Stimulated activated memory B cell treated with anti-CD40 and anti-IgM and Interleukin-4, amounts not matched to agents 10 μg/mL and 1 μg/mL and 100 μg/mL, for 72 hours (primary cell): ENCODE measurements at regions not wholly inside any gene's neighbourhood (a gene's known extent, or its start where the extent isn't known, plus 50 kb on each side); places are given as distances from the start of the nearest gene placed in this dataset.

Source experiments
- ATAC-seq: fragments of 150-1000 bp; cut with Tn5 transposase; 2 replicates; pipeline ENCODE4 v1.10.0; 2021
- H3K27ac Mint-ChIP-seq: one replicate; pipeline ENCODE4 v1.8.0; 2022; ENCODE audit warnings: mild to moderate bottlenecking, mixed read lengths
- H3K27me3 Mint-ChIP-seq: one replicate; pipeline ENCODE4 v1.8.0; 2022; ENCODE audit warnings: mixed read lengths
- H3K36me3 Mint-ChIP-seq: one replicate; pipeline ENCODE4 v1.8.0; 2022; ENCODE audit warnings: mixed read lengths
- H3K4me1 Mint-ChIP-seq: one replicate; pipeline ENCODE4 v1.8.0; 2022; ENCODE audit warnings: mixed read lengths
- H3K4me3 Mint-ChIP-seq: one replicate; pipeline ENCODE4 v1.8.0; 2022; ENCODE audit warnings: mild to moderate bottlenecking, moderate library complexity, mixed read lengths
- H3K9me3 Mint-ChIP-seq: one replicate; pipeline ENCODE4 v1.8.0; 2022; ENCODE audit warnings: mixed read lengths

GRCh38 chr10:110387983-110388686 is 83.4 kb upstream of the SMNDC1 start:
- no peak overlapping the region for H3K4me3 Mint-ChIP-seq
- ATAC-seq = peak; percentile 73
- no peaks in the 10 kb centered on the region for H3K36me3 Mint-ChIP-seq
- H3K9me3 Mint-ChIP-seq = no peaks in the 10 kb centered on the region
- H3K27me3 Mint-ChIP-seq = peaks cover 6% of the 10 kb centered on the region
- H3K27ac Mint-ChIP-seq = peak overlapping the region; percentile 63
- H3K4me1 Mint-ChIP-seq = peaks cover 18% of the 10 kb centered on the region

DNA sequence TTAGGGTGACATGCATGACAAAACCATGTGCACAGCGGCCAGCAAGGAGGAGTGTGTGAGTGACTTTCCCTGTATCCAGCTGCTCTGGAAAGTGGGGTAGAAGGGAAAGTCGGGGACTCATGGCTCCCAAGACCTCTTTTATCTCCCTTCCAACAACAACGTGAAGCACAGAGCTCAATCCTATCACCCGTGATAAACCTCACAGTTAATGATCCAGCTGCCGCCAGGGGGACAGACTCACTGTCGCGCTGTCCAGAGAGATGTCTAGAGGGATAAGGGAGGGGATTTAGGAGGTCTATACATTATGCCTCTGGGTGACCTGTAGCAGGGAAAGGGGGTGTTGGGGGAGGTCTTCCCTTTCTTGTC is 84.0 kb upstream of the SMNDC1 start:
- Mint-ChIP-seq H3K36me3 (no peaks in the 10 kb centered on the region), H3K9me3 (no peaks in the 10 kb centered on the region), H3K27ac (peak overlapping the region; percentile 63), H3K27me3 (peaks cover 11% of the 10 kb centered on the region), H3K4me3 (no peak overlapping the region), H3K4me1 (peaks cover 23% of the 10 kb centered on the region)
- ATAC-seq = no peak

DNA sequence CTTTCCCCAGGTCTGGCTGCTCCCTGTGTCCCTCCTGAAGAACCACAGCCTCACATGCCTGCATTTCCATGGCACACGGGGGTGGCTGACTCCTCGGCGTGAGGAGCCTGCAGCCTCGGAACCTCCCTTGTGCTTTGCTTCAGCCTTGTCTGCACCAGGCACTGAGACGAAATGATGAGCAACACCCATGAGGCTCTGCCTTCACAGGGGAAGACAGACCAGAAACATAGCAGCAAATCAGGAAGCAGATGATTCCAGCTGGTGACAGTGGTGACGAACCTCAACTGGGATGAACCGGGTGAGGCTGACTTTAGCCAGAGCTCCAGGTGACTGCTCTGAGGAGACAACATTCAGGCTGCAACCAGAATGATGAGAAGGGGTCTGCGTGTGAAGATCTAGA is 84.5 kb upstream of the SMNDC1 start:
- ATAC-seq = no peak
- H3K27ac Mint-ChIP-seq = no peak overlapping the region
- H3K4me1 Mint-ChIP-seq = peaks cover 28% of the 10 kb centered on the region
- H3K36me3 Mint-ChIP-seq = no peaks in the 10 kb centered on the region
- peaks cover 17% of the 10 kb centered on the region for H3K27me3 Mint-ChIP-seq
- H3K4me3 Mint-ChIP-seq = no peak overlapping the region
- H3K9me3 Mint-ChIP-seq = no peaks in the 10 kb centered on the region

GRCh38 chr10:110391541-110391940 is 86.8 kb upstream of the SMNDC1 start:
- Mint-ChIP-seq H3K27ac (no peak overlapping the region), H3K4me3 (no peak overlapping the region), H3K4me1 (peaks cover 40% of the 10 kb centered on the region), H3K9me3 (peaks cover 2% of the 10 kb centered on the region), H3K27me3 (peaks cover 17% of the 10 kb centered on the region), H3K36me3 (no peaks in the 10 kb centered on the region)
- no peak for ATAC-seq

DNA sequence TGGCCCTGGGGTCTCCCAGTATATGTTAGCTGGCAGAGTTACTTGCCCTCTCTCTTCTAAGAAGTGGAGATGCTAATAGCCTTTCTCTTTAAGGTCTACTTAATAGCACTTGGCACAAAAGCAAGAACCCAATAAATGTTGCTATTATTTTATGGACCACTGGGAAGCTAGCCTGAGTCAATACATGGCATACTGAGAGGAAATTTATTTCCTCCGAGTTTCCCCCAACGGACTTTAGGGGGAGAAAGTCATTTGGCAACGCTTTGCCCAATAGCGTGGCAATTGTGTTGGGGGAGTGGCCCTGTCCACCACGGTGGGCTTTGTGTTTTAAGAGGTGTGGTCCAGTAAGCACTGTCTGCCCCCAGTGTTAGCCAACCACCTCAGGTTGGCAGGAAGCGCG is 87.4 kb upstream of the SMNDC1 start:
- peaks cover 40% of the 10 kb centered on the region for H3K4me1 Mint-ChIP-seq
- no peak for ATAC-seq
- peaks cover 17% of the 10 kb centered on the region for H3K27me3 Mint-ChIP-seq
- no peak overlapping the region for H3K4me3 Mint-ChIP-seq
- no peak overlapping the region for H3K27ac Mint-ChIP-seq
- peaks cover 2% of the 10 kb centered on the region for H3K9me3 Mint-ChIP-seq
- H3K36me3 Mint-ChIP-seq = no peaks in the 10 kb centered on the region

DNA sequence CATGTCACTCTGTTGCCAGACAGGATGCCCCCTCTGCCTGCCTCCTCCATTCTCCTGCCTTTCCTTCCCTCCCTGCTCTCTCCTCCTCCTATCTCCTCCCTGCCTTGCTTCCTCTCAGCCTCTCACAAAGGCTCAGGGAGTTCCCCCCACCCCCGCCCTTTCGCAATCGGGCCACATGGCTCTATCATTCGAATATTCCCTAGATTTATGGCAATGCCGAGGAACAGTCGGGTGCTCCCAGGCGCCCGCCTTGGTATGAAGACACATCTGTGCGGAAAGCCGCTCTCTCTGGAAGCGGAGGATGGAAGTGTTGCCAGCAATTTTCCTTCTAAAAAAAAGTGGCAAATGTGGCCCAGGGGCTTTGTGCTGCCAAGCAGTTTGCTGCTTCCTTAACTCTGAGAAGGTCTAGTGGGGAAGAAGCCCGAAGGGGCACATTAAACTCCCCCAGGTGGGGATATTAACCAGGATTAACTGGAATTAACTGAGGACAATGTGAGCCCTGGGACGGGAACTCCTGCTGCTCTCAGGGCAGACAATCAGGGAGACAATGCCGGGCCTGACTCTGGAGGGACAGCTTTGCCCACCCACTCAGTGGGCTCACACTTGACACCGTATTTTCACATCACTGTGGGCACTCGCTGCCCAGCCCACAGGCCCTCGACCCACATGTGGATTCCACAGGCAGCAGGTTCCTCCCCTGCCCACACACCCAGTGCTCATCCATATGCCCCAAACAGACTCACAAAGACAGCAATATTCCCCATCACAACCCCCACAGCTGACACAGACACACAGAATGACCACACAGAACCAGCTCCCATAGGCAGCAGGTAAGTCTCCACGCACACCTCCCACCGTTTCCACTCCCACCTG is 88.4 kb upstream of the SMNDC1 start:
- ATAC-seq = no peak
- Mint-ChIP-seq H3K27ac (no peak overlapping the region), H3K9me3 (peaks cover 2% of the 10 kb centered on the region), H3K4me3 (no peak overlapping the region), H3K27me3 (peaks cover 17% of the 10 kb centered on the region), H3K4me1 (peaks cover 30% of the 10 kb centered on the region), H3K36me3 (no peaks in the 10 kb centered on the region)

GRCh38 chr10:110393866-110394265 is 89.1 kb upstream of the SMNDC1 start:
- no peak for ATAC-seq
- H3K27ac Mint-ChIP-seq = no peak overlapping the region

DNA sequence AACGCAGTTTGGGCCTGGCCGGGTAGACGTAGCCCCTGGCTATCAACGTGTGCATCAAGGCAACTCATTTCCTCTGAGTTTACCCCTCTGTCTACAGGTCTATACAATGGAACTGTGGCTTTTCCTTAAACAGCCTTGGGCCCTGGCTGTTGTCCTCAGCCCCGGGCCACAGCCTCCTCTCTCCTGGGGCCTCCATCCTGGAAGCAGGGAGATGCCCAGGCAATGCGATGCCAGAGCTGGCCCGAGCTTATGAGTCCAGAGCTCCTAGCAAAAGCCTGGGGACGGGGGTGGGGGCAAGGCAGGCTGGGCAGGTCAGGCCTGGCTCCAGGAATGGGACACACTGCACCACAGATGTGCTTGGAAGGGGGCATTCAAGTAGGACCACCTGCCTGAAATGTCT is 89.6 kb upstream of the SMNDC1 start:
- H3K4me1 Mint-ChIP-seq = peaks cover 22% of the 10 kb centered on the region
- no peak overlapping the region for H3K27ac Mint-ChIP-seq
- ATAC-seq = no peak

More at GRCh38 chr10:110393866-110394265, 89.1 kb upstream of the SMNDC1 start:
- H3K27me3 Mint-ChIP-seq = peaks cover 17% of the 10 kb centered on the region
- H3K36me3 Mint-ChIP-seq = no peaks in the 10 kb centered on the region
- no peak overlapping the region for H3K4me3 Mint-ChIP-seq
- peaks cover 2% of the 10 kb centered on the region for H3K9me3 Mint-ChIP-seq
- H3K4me1 Mint-ChIP-seq = peaks cover 23% of the 10 kb centered on the region

DNA sequence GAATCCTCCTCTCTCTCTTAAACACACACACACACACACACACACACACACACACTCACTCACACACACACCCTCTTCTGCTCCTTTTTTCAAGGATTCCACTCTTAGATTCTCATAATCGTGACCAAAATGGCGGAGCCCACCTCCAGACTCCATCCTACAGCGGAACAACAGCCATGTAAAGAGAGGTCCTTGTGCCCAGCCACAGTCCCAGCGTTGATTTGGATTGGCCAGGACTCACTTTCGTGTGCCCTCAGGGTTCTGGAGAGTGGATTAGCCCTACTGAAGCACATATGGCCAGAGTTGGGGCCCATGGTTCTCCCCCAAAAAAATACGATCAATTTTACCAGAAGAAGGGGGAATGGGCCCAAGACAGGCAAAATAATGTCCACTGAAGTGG is 90.2 kb upstream of the SMNDC1 start:
- Mint-ChIP-seq H3K4me1 (peaks cover 22% of the 10 kb centered on the region), H3K9me3 (peaks cover 2% of the 10 kb centered on the region), H3K36me3 (no peaks in the 10 kb centered on the region), H3K27ac (peak overlapping the region; percentile 58), H3K27me3 (peaks cover 17% of the 10 kb centered on the region), H3K4me3 (no peak overlapping the region)
- ATAC-seq = no peak

More for the DNA sequence above, 89.6 kb upstream of the SMNDC1 start:
- Mint-ChIP-seq H3K36me3 (no peaks in the 10 kb centered on the region), H3K4me3 (no peak overlapping the region), H3K9me3 (peaks cover 2% of the 10 kb centered on the region), H3K27me3 (peaks cover 17% of the 10 kb centered on the region)

DNA sequence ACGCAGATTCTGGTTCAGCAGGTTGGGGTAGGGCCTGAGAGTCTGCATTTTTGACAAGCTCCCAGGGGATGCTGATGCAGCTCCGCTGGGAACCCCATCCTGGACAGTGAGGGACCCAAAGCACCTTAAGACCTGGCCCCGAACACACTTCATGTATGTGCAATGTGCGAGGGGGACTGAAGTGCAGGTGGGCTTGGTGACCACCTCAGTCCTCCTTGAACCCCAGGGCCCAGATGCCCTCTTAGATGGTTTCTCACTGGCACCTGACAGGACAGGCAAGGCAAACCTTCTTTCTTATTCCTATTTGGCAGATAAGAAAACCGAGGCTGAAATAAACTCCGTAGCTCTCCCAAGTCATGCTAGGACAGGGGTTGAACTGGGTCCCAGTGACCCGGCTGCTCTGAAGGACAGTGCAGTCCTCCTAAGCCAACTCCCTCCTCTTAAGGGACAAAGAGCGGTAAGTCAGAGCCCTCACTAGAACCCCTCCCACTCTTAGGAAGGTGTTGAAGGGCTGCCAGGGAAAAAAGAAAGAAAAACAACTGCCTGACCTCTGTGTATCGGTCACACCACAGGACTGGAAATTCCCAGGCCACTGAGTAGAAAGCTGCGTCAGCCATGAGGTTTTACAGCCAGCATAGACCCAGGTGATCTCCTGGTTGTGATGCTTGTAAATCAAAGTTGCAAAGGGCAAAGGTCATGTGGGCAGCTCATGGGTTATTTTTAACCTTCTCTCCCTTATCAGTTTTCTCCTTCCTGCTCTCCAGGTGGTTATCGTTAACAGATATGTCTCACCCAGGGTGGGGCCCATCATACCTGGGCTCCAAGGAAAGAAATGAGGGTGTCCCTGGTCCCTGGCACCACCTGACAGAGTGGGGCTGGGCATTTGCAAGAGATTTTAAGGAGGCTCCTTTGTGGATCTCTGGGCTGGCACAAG is 90.9 kb upstream of the SMNDC1 start:
- peak; percentile 88 for ATAC-seq
- H3K4me1 Mint-ChIP-seq = peaks cover 22% of the 10 kb centered on the region
- H3K27ac Mint-ChIP-seq = peak overlapping the region; percentile 58
- peaks cover 17% of the 10 kb centered on the region for H3K27me3 Mint-ChIP-seq
- H3K36me3 Mint-ChIP-seq = no peaks in the 10 kb centered on the region
- no peak overlapping the region for H3K4me3 Mint-ChIP-seq
- peaks cover 2% of the 10 kb centered on the region for H3K9me3 Mint-ChIP-seq

- Mint-ChIP-seq H3K36me3 (no peaks in the 10 kb centered on the region), H3K9me3 (peaks cover 2% of the 10 kb centered on the region), H3K4me3 (no peak overlapping the region), H3K27me3 (peaks cover 17% of the 10 kb centered on the region), H3K4me1 (peaks cover 22% of the 10 kb centered on the region), H3K27ac (peak overlapping the region; percentile 58)
- no peak for ATAC-seq
Measured at GRCh38 chr10:110396284-110396651, 91.5 kb upstream of the SMNDC1 start.

DNA sequence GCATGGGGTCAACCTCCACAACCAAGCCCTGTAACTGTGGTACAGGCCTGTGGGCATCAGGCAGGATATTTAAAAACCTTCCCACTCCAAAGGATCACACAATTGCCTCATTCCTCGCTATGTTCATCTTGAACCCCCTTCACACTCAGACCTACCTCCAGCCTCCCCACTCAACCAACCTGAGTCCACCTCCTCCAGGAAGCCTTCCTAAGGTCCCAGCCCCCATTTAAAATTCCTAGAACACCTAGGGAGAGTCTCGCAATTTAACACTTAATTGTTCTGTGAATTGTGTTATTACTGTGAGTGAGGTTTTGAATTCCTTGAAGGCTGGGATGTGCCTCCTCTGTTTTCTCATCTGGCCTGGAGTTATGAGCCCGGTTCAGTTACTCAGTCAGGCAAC is 93.1 kb upstream of the SMNDC1 start:
- peaks cover 22% of the 10 kb centered on the region for H3K4me1 Mint-ChIP-seq
- H3K36me3 Mint-ChIP-seq = no peaks in the 10 kb centered on the region
- peaks cover 14% of the 10 kb centered on the region for H3K27me3 Mint-ChIP-seq
- H3K9me3 Mint-ChIP-seq = peaks cover 2% of the 10 kb centered on the region
- no peak for ATAC-seq
- H3K27ac Mint-ChIP-seq = no peak overlapping the region
- H3K4me3 Mint-ChIP-seq = no peak overlapping the region

- Mint-ChIP-seq H3K9me3 (peaks cover 2% of the 10 kb centered on the region), H3K27ac (no peak overlapping the region), H3K27me3 (peaks cover 7% of the 10 kb centered on the region), H3K36me3 (no peaks in the 10 kb centered on the region), H3K4me3 (no peak overlapping the region), H3K4me1 (peaks cover 18% of the 10 kb centered on the region)
- ATAC-seq = no peak
Measured at GRCh38 chr10:110398419-110399105, 93.8 kb upstream of the SMNDC1 start.

DNA sequence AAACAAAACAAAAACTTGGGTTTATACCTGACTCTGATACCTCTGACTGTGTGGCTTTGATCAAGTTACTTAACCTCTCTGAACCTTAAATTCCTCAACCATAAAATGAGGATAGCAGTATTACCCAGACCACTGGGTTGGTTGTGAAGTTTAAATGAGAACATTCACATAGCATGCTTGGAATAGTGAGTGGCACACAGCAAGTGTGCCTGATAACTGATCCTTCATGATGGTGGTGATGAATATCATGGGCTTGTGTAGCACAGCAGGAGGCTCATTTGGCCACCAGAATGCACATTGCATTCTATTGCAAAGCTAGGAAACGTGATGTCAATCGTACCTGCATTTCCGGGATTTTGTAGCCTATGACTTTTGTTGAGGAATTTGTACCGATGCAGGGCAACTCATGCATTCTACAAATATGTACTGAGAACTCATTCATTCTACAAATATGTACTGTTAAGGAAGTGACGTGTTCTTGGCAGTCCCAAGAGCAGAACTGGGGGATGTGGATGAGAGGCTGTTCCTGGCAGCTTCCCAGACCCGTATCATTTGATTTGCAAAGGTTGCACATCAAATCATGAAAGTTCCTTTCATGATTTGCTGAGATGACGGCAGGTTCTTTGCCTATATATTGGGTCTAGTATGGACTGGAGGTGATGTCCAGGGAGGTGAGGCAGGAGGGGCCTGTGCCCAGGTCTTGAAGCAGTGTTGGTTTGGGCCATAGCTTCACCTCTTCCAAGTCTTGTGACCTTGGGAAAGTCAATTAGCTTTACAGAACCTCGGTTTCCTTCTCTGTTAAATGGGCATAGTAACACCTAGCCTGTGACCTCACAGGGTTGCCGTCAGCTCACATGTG is 94.6 kb upstream of the SMNDC1 start:
- Mint-ChIP-seq H3K9me3 (peaks cover 2% of the 10 kb centered on the region), H3K36me3 (no peaks in the 10 kb centered on the region), H3K4me1 (peaks cover 12% of the 10 kb centered on the region), H3K4me3 (no peak overlapping the region), H3K27ac (no peak overlapping the region), H3K27me3 (peaks cover under 1% of the 10 kb centered on the region)
- no peak for ATAC-seq
